Hepatic stellate cell (primary cell): ENCODE measurements at regions not wholly inside any gene's neighbourhood (a gene's known extent, or its start where the extent isn't known, plus 50 kb on each side); places are given as distances from the start of the nearest gene placed in this dataset.

Experiments
- DNase-seq: peaks from one replicate; pipeline ENCODE4 v3.0.0; 2011; ENCODE audit warnings: low spot score

- no peak for DNase-seq
These were observed 68.1 kb upstream of the CES5A start for GRCh38 chr16:55943267-55943666.

- no peak for DNase-seq
These were observed 67.6 kb upstream of the CES5A start for GRCh38 chr16:55942821-55943220.

- DNase-seq, result no peak
These were observed 66.4 kb upstream of the CES5A start for GRCh38 chr16:55941552-55941951.

GRCh38 chr16:55938126-55938525 is 63.0 kb upstream of the CES5A start:
- DNase-seq, result no peak

- DNase-seq, result no peak
These were observed 57.9 kb upstream of the CES5A start for GRCh38 chr16:55933038-55933437.

GRCh38 chr16:55930036-55930435 is 54.9 kb upstream of the CES5A start:
- no peak for DNase-seq

- no peak for DNase-seq
These were observed 54.0 kb upstream of the CES5A start for GRCh38 chr16:55929181-55929580.

- no peak for DNase-seq
These were observed 50.1 kb upstream of the CES5A start for GRCh38 chr16:55925242-55925641.
